NCI-H1694 treated with DMSO at 0.1 percent for 48 hours (cell line): ENCODE measurements at regions not wholly inside any gene's neighbourhood (a gene's known extent, or its start where the extent isn't known, plus 50 kb on each side); places are given as distances from the start of the nearest gene placed in this dataset.
"Not testable (repeated sequence)": the region's sequence is repeated elsewhere in the genome, so short reads cannot be mapped to it uniquely, and the experiment has no call there.

ENCODE experiments used
- DNase-seq: peaks from one replicate; lab custom pipeline; 2025; lab: John Stamatoyannopoulos, UW

- DNase-seq = no peak
These were observed 51.5 kb upstream of the MRI1 start for GRCh38 chr19:13712767-13713201.

GRCh38 chr19:13707915-13708314 lies 56.4 kb upstream of the MRI1 start:
- no peak for DNase-seq

DNA sequence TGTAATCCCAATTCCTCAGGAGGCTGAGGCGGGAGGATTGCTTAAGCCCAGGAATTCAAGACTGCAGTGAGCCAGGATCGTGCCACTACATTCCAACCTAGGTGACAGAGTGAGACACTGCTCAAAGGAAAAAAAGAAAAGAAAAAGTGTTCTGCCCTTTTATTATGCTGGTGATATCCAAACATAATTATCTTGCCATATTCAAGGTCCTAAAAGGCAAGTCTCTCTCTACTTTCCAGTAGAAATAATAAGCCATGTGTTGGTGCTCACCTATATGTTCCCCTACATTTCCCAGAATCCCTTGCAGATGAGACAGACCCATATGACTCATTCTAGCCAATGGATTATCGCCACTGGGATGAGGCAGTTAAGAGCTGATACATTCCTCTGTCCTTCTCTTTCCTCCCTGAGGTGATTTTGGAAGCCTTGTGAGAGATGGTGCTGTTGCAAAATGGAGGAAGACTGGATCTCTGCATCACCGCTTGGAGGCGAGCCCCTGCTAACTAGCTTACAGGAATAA lies 58.3 kb upstream of the MRI1 start:
- DNase-seq = no peak

DNA sequence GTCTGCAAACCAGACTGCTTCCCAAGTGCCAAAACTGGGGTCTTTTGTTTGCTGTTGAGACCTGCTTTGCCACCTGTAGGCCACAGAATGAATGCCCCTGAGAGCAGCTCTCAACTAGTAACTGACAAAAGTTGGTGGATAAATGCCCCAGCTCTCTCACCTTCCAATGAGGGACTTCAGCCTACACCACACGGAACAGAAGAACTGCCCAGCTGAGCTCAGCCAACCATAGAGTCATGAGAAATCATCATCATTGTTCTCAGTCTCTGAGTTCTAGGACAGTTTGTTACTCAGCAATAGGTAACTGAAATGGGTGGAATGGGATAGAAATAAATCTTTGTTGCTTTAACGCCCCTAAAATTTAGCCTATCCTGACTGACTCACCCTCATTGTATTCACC lies 59.1 kb upstream of the MRI1 start:
- no peak for DNase-seq

GRCh38 chr19:13701624-13702023 lies 62.7 kb upstream of the MRI1 start:
- no peak for DNase-seq

- DNase-seq = no peak
These were observed 63.7 kb upstream of the MRI1 start for GRCh38 chr19:13700621-13701020.

DNA sequence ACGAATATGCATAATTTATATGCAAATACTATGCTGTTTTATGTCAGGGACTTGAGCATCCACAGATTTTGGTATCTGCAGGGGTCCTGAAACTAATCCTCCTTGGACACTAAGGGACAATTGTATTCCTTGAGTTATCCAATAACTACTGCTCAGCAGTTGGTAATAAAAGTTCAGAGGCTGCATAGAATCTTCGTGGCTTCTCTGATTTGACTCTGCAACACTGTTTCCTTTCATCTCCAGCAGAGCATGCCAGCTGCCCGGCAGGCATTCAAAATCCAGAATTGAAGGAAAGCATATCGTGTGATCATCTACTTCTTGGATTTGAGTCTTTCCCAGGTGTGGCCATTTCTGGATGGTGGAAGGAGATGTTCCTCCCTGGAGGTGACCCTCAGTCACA lies 64.5 kb upstream of the MRI1 start:
- no peak for DNase-seq

- no peak for DNase-seq
These were observed 67.5 kb upstream of the MRI1 start for GRCh38 chr19:13696839-13697238.

DNA sequence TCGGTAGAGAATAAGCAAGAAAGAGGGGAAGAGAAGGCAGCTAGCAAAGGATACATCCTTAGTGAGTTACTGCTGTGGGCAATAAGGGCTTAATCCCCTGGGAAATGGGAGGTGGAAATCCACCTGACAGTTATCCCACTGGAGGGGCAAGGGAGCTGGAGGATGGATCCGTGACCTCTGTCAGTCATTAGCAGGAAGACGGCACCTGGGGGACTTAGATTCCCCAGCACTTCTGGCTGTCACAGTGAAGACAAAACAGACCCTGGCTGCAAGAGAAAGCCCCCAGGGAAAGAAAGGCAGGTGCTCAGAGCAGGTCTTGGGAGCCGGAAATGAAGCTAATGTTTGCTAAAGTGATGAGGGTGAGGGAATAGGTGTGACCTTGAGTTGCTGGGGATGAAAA lies 70.4 kb upstream of the MRI1 start:
- DNase-seq = no peak

GRCh38 chr19:13691569-13692435 lies 72.5 kb upstream of the MRI1 start:
- DNase-seq = no peak

DNA sequence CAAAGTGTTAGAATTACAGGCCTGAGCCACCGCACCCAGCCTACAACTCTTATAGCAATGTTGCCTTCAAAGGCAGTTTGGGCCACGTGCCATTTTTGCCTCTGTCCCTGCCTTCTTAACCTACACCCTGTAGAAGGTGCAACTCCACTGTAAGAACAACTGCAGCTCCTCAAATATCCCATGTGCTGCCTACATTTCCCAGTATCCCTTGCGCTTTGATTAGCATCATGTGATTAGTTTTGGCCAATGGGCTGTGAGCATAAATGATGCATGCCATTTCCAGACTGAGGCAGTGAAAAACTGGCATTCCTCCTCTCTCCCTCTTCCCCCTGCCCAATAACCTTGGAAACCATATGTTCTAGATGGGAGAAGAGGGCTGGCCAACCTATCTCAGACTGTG lies 75.2 kb upstream of the MRI1 start:
- peak; percentile 8 for DNase-seq

DNA sequence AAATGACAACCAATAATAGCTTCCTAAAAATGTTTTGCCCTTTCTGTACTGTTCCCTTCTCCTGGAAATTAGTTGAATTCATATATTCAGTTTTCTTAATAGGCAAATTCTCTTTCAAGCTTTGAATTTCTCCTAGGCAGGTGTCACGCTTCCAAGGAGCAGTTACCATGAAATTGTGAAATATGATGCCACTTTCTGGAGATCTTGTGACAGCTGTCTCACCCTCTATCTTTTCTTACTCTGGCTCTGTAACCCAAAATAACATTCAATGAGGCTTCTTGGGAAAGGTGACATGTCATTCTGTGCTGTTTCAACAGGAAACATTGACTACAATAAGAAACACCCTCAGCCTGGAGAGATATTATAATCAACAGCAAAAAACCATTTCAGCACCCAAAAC lies 80.3 kb upstream of the MRI1 start:
- no peak for DNase-seq

DNA sequence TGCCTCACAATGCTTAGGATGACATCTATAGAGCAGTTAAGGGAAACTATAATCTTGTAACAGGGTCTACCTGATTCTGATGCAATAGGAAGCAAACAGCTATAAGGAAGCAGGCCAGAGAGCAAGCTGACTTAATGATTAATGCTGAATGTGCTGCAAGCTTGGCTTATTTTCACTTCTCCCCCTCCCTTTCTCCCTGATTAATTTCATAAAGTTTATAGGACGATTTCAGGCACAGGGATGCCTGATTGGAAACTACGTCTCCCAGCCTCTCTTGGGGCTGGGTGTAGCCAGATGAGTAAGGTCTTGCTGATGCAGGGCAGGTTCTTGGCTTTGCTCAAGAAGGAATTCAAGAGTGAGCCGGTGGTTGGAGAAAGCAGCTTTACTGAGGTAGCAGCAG lies 82.8 kb upstream of the MRI1 start:
- no peak for DNase-seq

DNA sequence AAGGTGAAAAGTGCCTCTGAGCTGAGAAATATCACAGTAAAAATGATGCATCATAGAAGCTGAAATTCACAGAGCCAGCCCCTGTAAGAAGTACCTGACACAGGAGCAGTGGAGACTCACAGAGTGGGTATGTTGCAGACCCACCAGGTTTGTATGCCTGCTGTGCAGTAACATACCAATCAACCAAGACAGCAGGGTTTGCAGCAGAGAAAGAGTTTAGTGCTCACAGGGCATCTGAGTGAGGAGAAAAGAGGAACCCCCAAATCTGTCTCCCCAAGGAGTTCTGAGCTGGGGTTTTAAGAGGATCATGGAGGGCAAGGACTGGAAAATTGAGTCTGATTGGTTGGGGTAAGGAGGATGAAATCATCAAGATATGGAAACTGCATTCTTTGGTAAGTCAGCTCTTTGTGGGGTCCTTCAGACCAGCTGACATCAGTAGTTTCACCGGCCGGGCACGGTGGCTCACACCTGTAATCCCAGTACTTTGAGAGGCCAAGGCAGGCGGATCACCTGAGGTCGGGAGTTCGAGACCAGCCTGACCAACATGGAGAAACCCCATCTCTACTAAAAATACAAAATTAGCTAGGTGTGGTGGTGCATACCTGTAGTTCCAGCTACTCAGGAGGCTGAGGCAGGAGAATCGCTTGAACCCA lies 83.5 kb upstream of the MRI1 start:
- DNase-seq = not testable (repeated sequence)

GRCh38 chr19:13676967-13677366 lies 87.4 kb upstream of the MRI1 start:
- not testable (repeated sequence) for DNase-seq

GRCh38 chr19:13672480-13673175 lies 91.7 kb upstream of the MRI1 start:
- DNase-seq = not testable (repeated sequence)

GRCh38 chr19:13670846-13671245 lies 93.5 kb upstream of the MRI1 start:
- DNase-seq = no peak

DNA sequence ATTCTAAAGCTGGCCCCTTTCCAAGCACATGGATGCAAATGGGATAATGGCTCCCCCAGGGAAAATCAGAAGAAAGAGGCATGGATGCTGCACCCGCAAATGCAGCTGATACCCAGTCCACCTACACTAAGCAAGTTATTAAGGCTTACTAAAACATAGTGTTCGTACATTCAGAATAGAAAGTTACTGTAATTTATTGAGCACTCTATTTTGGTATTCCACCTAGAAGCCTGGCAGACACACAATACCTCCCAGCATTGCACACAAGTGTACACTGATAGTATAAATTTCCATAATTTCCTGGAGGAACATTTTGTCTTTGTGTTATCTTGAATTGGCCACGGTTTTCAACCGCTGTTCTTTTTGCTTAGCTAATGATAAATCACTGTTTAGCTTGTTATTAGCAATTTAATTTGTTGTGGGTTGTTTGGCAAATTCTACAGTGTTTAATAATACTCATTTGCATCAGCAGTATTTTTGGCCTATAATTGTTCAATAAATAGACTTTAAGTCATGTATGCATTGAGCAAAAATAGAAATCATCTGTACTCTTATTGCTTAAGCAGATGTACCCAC lies 94.5 kb upstream of the MRI1 start:
- DNase-seq = no peak

DNA sequence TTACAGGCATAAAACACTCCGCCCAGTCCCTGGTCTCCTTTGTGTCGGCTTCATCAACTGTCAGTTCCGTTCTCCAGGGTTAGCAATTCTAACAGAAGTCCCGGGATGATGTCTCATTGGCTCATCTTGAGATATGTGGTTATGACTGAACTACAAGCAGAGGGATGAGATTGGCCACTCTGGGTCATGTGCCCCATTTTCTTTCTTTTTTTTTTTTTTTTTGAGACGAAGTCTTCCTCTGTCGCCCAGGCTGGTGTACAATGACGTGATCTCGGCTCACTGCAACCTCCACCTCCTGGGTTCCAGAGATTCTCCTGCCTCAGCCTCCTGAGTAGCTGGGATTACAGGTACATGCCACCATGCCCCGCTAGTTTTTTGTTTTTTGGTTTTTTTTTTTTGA lies 95.4 kb upstream of the MRI1 start:
- no peak for DNase-seq

DNA sequence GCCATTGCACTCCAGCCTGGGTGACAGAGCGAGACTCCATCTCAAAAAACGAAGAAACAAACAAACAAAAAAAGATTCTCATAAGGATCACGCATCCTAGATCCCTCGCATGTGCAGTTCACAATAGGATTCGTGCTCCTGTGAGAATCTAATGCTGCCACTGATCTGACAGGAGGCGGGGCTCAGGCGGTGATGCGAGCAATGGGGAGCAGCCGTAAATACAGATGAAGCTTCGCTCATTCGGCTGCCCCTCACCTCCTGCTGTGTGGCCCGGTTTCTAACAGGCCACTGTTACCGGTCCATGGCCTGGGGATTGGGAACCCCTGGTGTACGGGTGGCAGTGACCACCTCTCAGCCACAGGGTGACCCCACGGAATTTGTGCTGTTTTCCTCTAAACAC lies 98.2 kb upstream of the MRI1 start:
- no peak for DNase-seq

DNA sequence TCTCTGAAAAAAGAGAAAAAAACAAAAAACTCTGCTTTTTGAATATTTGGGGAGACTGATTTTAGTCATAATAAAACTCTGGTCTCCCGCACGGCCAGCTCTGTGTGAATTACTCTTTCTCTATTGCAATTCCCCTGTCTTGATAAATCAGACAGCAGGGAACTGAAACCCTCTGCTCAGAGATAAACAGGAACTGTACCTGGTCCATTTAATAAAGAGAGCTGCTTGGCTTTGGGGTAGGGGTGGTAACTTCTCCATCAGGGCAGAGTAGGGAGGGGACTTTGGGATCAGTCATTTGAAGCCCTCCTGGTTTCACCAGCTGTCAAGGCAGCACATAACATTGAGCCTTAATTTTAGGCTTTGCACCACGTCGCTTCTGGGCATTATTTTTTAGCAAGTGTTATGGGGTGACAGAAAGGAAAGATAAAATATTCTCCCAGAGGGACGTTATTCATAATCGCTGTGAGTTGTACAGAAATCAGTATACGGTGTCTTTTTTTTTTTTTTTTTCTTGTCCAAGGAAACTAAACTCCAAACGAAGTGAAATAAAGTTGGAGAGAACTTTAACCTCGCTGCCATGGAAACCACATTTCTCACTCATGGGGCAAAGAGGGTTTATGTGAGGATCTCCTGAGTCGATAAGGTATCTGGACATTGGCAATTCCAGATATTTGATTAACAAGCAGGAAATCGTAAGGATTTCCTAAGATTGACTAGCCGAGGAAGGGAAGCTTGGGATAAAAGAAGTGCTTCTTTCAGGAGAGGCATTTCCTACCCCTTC lies 99.0 kb upstream of the MRI1 start:
- DNase-seq = no peak
